DMS53 treated with DMSO at 0.1 percent for 48 hours (cell line): ENCODE measurements at regions not wholly inside any gene's neighbourhood (a gene's known extent, or its start where the extent isn't known, plus 50 kb on each side); places are given as distances from the start of the nearest gene placed in this dataset.

Source experiments
- DNase-seq: peaks from one replicate; lab custom pipeline; 2025; ENCODE audit not compliant: unreplicated experiment; lab: John Stamatoyannopoulos, UW

DNA sequence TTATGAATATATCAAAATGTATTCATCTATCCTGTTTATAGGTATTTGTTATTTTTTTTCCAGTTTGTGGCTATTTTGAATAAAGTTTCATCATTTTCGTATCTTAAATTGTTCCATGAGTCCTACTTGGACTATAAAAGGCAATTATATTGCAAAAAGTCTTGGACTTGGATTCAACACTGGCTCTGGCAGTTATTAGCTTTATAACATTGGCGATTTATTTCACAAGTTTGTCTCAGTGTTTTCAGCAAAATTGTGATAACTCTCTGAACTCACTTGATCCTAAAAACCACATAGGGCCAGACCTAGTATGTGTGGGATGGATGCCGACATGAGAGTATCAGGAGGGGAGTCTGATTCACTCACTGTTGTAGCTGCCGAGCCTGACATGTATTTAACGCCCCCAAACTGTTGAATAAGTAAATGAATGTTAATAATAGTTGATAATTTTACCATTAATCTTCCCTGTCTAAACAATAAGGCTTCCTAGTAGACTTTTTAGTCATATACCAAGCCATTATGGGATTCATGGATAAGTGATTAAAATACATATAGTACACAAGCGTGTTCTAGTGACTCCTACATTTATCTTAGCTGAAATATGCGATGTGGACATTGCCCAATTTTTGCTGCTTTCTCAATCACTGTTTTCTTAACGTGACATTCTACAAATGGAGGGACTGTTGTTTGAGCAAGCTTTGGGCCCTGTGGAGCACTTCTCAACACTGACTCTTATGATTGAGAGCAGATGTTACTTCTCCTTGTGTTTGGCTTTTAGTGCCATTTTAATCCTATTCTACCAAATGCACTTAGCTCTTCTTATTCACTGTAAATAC is 907.6 kb downstream of the EPHA4 start:
- DNase-seq: no peak

GRCh38 chr2:220665108-220665471 is 907.0 kb downstream of the EPHA4 start:
- DNase-seq: no peak

DNA sequence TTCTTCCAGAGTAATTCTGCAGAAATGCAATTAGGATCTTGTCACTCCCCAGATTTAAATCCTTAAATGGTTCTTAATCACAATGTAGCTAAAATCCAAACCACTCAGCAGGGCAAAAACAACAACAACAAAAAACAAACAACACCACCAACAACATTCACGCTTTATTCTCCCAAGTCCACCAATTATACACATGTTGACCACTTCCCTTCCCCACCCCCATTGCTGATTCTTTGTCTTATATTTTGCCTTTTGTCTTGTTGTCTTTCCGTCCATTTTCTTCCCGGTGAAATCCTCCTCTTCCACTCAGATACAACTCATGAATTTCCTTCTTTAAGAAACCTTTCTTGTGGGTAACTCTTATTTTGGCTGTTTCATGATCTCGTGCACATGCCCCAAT is 902.8 kb downstream of the EPHA4 start:
- no peak for DNase-seq

DNA sequence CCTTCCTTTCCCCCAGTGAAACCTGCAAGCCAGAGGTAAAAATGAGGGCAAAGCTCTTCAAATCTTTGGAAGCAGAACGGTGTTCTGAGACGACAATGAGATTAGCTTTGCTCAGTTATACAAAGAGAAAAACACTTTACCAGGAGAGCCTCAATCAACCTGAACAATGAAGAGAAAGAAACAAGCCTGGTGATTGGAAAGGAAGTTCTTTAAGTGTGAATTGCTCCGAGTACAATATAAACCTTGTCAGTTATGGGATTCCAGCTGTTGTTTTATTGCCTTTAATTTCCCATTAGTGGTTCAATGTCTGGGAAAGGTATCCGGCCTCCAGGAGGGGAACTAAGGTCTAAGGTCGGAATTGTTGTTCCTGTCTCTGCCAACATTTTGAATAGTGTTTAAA is 901.6 kb downstream of the EPHA4 start:
- no peak for DNase-seq

DNA sequence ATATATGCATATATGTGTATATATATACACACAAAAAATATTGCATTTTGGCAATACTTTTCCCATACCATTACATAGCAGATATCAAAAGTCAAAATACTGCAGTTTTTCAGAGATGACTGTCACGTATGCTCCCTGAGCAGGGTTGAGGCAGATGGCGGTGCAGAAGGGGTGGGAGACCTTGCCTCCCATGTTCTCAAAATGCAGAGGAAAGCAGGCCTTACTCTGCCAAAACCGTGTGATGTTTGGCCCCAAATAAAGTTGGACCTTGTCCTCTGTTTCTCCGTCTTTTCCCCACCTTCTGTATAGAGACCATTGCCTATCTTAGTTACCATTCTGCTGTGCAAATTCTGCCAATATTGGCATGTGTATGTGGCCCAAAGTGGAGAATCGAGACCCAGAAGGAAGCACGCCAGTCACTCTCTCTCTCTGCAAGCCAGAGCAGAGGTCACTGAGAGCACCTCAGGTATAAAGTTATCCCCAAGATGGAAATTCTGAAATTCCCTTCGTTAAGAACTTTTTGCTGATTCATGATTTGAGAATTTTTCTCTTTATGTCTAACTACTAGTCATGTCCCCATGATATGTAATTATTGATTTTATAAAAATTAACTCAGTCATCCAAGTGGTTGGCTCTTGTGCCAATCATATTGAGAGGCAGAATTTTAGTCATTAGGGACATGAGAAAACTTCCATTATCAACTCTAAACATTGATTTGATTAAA is 898.8 kb downstream of the EPHA4 start:
- no peak for DNase-seq

GRCh38 chr2:220674033-220674432 is 898.1 kb downstream of the EPHA4 start:
- DNase-seq: no peak

DNA sequence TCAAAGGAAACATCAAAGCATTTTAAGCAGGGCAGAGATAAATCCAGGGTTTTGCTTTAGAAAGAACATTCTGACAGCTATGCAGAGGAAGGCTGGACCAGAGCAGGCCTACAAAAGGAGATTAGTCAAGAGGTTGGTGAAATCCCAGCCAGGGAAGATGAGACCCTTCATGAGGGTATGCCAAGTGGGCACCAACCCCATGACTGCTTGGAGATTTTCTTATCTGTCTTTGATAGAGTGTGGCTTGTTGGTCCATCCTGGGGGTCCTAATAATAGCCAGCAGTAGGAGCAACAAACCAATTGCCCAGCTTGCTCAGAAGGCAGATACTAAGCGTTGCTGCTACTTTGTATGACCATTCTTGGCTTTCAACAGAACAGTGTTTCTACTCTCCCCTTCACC is 895.4 kb downstream of the EPHA4 start:
- no peak for DNase-seq

DNA sequence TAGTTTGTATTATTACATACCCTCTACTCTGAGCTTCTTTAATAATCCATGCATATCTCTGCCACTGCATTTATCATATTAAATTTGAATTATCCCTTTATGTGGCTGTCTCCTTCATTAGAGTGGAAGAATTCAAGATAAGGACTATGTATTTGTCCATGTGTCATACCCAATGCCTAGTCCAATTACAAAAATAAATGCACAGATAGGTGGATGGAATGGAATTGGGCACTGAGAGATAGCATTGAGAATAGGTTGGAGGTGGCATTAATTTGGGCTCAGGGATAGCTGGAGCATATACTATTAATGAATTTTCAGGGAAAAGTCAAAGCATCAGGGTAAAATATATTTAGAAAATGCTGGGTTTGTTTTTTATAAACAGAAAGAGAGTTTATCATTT is 893.2 kb downstream of the EPHA4 start:
- no peak for DNase-seq

DNA sequence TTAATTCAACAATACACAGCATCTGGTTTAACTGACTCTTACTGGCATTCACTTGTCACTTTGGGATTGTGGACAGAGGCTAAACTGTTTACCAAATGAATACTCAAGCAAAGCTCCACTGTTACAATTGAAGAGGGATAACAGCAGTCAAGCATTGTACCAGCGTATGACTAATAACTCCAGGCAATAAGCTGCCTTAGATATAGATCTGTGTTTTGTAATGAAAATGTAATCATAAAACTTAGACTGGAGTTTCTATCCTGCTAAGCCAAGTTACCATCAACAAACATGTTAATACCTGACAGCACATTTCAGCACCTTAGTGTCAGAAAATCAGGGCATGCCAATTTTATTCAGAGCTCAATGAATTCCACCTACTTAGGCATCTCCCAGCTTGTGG is 889.5 kb downstream of the EPHA4 start:
- peak; percentile 16 for DNase-seq

- no peak for DNase-seq
Measured at GRCh38 chr2:220684099-220684498, 888.0 kb downstream of the EPHA4 start.

DNA sequence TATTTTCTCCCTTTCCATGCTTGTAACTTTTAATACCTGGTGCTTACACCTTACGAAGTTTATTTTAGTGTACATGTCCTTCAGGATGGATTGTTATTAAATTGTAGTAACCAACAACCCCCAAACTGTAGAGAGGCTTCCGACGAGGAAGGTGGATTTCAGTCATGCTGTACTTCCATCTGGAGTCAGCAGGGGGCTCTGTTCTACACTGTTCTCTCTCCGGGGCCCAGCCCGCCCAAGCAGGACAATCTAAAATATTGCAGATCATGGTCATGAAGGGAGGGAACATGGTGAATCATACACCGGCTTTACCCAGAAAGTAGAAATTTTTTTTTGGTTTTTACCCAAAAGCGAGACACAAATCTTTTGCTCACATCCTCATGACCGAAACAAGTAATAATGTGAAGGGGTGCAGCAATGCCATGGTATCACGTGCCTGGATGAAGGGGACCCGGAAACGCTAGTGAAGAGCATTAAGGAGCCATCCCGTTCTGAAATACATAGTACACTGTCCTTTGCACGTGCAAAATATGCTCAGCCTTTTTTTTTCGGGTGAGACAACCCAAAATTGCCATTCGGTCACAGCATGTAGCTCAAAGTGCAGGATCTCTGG is 884.8 kb downstream of the EPHA4 start:
- peak; percentile 2 for DNase-seq

DNA sequence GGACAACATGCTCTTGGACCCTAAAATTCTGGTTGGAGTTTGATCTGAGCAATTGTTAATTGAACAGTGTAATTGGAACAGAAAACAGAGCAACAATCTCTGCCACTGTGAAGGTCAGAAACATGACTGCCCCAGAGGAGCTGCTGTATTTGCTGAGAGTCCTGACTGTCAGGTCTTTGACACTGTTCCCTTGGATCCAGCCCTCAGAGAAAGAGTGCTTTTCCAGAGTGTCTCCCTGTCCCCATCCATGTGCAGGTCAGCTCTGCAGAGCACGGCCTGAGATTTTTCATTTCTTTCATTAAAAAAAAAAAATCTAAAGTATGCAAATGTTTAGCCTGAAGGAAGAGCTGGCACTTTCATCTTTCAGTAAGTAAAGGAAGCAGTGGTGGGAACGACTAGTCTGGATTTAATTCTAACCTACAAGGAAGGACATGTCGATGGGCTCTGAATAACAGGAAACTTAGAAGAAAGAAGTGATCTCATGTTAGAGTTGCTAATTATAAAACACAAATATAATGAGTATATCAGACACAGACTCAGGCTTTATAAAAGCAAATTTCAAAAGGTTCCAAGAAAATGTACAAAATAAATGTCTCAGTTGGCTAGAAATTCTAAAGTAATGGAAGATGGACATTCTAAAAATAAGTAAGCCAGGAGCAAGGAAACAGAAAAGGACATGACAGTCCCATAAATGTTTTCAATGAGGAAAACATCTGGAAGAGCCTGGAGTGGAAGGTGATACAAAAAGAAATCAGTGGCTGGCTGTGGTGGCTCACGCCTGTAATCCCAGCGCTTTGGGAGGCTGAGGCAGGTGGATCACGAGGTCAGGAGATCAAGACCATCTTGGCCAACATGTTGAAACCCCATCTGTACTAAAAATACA is 876.5 kb downstream of the EPHA4 start:
- no peak for DNase-seq

GRCh38 chr2:220696280-220696669 is 875.8 kb downstream of the EPHA4 start:
- DNase-seq: no peak

DNA sequence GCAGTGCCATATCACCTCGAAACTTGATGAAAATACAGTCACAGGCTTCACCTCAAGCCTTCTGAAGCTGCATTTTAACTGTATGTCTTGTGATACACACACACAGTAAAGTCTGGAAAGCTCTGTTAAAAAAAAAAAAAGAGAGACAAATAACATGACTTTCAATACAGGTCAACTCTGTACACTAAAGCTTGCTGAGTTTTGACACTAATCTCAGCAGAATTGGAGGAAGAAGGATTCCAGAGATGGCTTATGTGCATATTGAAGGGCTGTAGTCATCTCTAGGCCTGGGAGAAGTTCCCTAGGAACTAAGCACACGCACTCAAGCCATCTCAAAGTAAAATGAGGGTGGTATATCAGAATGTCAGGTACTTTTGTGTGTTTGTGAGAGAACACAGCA is 875.1 kb downstream of the EPHA4 start:
- no peak for DNase-seq

- no peak for DNase-seq
Measured at GRCh38 chr2:220701115-220701514, 871.0 kb downstream of the EPHA4 start.

DNA sequence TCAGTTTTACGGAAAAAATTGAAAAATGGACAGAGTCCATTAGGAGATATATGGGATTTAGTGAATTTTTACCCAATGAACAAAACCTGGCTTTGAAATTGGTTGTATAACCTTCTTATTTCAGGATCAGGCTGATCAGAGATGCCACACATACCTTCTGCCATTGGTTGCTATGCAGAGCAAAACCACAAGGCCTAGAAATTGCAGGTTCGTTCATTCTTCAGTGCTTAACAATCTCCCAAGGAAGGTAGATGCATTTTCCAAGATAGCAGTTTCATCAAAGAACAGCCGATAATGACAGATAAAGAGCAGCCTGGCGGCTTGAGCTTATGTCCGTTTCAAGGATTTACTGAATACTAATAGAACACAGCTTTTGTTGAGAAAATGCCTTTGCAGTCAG is 868.8 kb downstream of the EPHA4 start:
- DNase-seq: no peak

- DNase-seq: no peak
Measured at GRCh38 chr2:220704081-220704480, 868.0 kb downstream of the EPHA4 start.

GRCh38 chr2:220704810-220705209 is 867.3 kb downstream of the EPHA4 start:
- no peak for DNase-seq

DNA sequence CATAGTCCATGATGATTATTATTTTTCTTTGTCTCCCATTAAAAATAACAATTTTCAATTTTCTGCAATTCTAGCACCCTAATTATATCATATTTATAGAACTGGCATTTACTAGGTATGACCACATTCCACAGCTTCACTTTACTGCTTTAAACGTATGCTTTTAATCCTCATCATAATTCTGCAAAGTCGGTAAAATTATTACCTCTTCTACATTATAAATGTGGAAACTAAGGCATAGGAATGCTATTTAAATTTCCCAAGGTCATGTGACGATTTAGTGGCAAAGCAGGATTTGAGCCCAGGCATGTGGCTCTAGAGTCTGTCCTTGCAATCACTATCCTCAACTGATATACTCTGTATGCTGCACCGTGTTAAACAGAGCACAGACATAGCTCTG is 866.4 kb downstream of the EPHA4 start:
- DNase-seq: no peak

- no peak for DNase-seq
Measured at GRCh38 chr2:220707261-220707660, 864.8 kb downstream of the EPHA4 start.

- DNase-seq: no peak
Measured at GRCh38 chr2:220708366-220708765, 863.7 kb downstream of the EPHA4 start.
